H1 (cell line): ENCODE measurements at regions not wholly inside any gene's neighbourhood (a gene's known extent, or its start where the extent isn't known, plus 50 kb on each side); places are given as distances from the start of the nearest gene placed in this dataset.

Experiments used
- CTCF ChIA-PET: fragments of 300-600 bp; sonication (Branson Sonifier 250); formaldehyde crosslinking; loops from one replicate; lab custom pipeline; 2021; ENCODE audit not compliant: partially characterized antibody; lab: Charles Lee
- POLR2A ChIA-PET: fragments of 300-600 bp; sonication (Branson Sonifier 250); formaldehyde crosslinking; loops from one replicate; lab custom pipeline; 2021; ENCODE audit warnings: inconsistent platforms; ENCODE audit not compliant: partially characterized antibody; lab: Charles Lee
- DNase-seq, 2 experiments: peaks; one replicate each; pipeline versions ENCODE4 v3.0.0 to v3.0.0-alpha.2; 2010 to 2022; ENCODE audit warnings: low spot score in 2 of 2, low read depth in 1 of 2, mixed read lengths in 1 of 2
- FAIRE-seq: peaks from 2 replicates; lab custom pipeline; 2011; peaks lifted over from hg19 to GRCh38; lab: Jason Lieb, UNC
- H2AFZ ChIP-seq: 2 replicates; pipeline ENCODE4 v1.8.1; 2012; ENCODE audit warnings: low read length, inconsistent platforms
- H2AK5ac ChIP-seq: 2 replicates; pipeline ENCODE4 v1.6.1; 2013; ENCODE audit warnings: low read depth, low read length
- H2BK120ac ChIP-seq: replicated peaks from 2 replicates; pipeline ENCODE3; 2013; ENCODE audit warnings: low read depth, low read length, inconsistent platforms
- H2BK12ac ChIP-seq: 2 replicates; pipeline ENCODE4 v1.6.1; 2013; ENCODE audit warnings: low read depth, low read length
- H2BK15ac ChIP-seq: 2 replicates; pipeline ENCODE4 v1.6.1; 2013; ENCODE audit warnings: low read length
- H2BK20ac ChIP-seq: 2 replicates; pipeline ENCODE4 v1.6.1; 2013; ENCODE audit warnings: low read length
- H2BK5ac ChIP-seq: 2 replicates; pipeline ENCODE4 v1.6.1; 2013; ENCODE audit warnings: low read depth, low read length
- H3K14ac ChIP-seq: 2 replicates; pipeline ENCODE4 v1.6.1; 2013; ENCODE audit warnings: inconsistent platforms; ENCODE audit not compliant: insufficient read length
- H3K18ac ChIP-seq: 2 replicates; pipeline ENCODE4 v1.6.1; 2013; ENCODE audit warnings: low read length; ENCODE audit errors: extremely low read depth
- H3K23ac ChIP-seq: 2 replicates; pipeline ENCODE4 v1.6.1; 2013; ENCODE audit warnings: inconsistent platforms; ENCODE audit not compliant: insufficient read length
- H3K23me2 ChIP-seq: 2 replicates; pipeline ENCODE4 v1.6.1; 2013; ENCODE audit warnings: low read depth, low read length
- H3K27ac ChIP-seq: 2 replicates; pipeline ENCODE4 v1.6.1; 2011; ENCODE audit warnings: low read depth, low read length, inconsistent platforms
- H3K27me3 ChIP-seq, 4 experiments: replicated peaks in 1 of 4; 1 replicate in 1 of 4; 2 replicates in 3 of 4; pipeline versions ENCODE4 v1.6.1 to v1.8.1; 2011 to 2013; ENCODE audit warnings: low read length in 3 of 4, mild to moderate bottlenecking in 3 of 4, inconsistent platforms in 2 of 4, mixed read lengths in 2 of 4, moderate library complexity in 1 of 4; ENCODE audit not compliant: control insufficient read depth in 3 of 4, insufficient read depth in 3 of 4; ENCODE audit errors: extremely low read depth in 1 of 4
- H3K36me3 ChIP-seq, 4 experiments: 2 replicates each; pipeline versions ENCODE4 v1.6.1 to v1.8.1; 2011 to 2013; ENCODE audit warnings: mild to moderate bottlenecking in 4 of 4, low read length in 3 of 4, moderate library complexity in 2 of 4, control low read depth in 1 of 4, inconsistent platforms in 1 of 4; ENCODE audit not compliant: insufficient read depth in 4 of 4, control insufficient read depth in 2 of 4
- H3K4ac ChIP-seq: replicated peaks from 2 replicates; pipeline ENCODE3; 2013; ENCODE audit warnings: low read length, low read depth, mixed read lengths, inconsistent platforms; ENCODE audit not compliant: insufficient read length
- H3K4me1 ChIP-seq, 4 experiments: replicated peaks in 1 of 4; 1 replicate in 1 of 4; 2 replicates in 3 of 4; pipeline versions ENCODE4 v1.6.1 to v1.8.1; 2011 to 2013; ENCODE audit warnings: low read length in 3 of 4, inconsistent platforms in 2 of 4, mixed read lengths in 1 of 4; ENCODE audit not compliant: insufficient read depth in 4 of 4, control insufficient read depth in 3 of 4
- H3K4me2 ChIP-seq, 2 experiments: 2 replicates each; pipeline versions ENCODE4 v1.6.1 to v1.8.1; 2011 to 2013; ENCODE audit warnings: low read depth in 2 of 2, low read length in 2 of 2, control low read depth in 1 of 2, inconsistent platforms in 1 of 2, mild to moderate bottlenecking in 1 of 2; ENCODE audit not compliant: insufficient read depth in 1 of 2
- H3K4me3 ChIP-seq, 4 experiments: fragments of 200-600, 300-600 bp in 1 of 4; sonication (generic), shearing (Covaris generic), sonication (Bioruptor Twin) in 1 of 4; 2 replicates each; pipeline versions ENCODE4 v1.5.1 to v1.8.1; 2011 to 2016; ENCODE audit warnings: low read length in 4 of 4, low read depth in 3 of 4, control low read depth in 2 of 4, inconsistent platforms in 2 of 4, mild to moderate bottlenecking in 2 of 4, mixed read lengths in 1 of 4, moderate library complexity in 1 of 4; ENCODE audit not compliant: insufficient read depth in 2 of 4; ENCODE audit errors: extremely low read depth in 1 of 4
- H3K56ac ChIP-seq: replicated peaks from 2 replicates; pipeline ENCODE3; 2013; ENCODE audit warnings: low read depth, mild to moderate bottlenecking, mixed read lengths, low read length, inconsistent platforms; ENCODE audit not compliant: insufficient read length
- H3K79me1 ChIP-seq: 2 replicates; pipeline ENCODE4 v1.6.1; 2013; ENCODE audit warnings: low read depth, low read length, control low read depth
- H3K79me2 ChIP-seq, 2 experiments: 2 replicates each; pipeline versions ENCODE4 v1.6.1 to v1.8.1; 2012 to 2013; ENCODE audit warnings: low read length in 2 of 2, mild to moderate bottlenecking in 2 of 2, inconsistent platforms in 1 of 2; ENCODE audit not compliant: insufficient read depth in 2 of 2, control insufficient read depth in 1 of 2
- H3K9ac ChIP-seq, 4 experiments: replicated peaks in 1 of 4; 1 replicate in 1 of 4; 2 replicates in 3 of 4; pipeline versions ENCODE4 v1.6.1 to v1.8.1; 2011 to 2013; ENCODE audit warnings: low read depth in 3 of 4, low read length in 3 of 4, control low read depth in 2 of 4, mild to moderate bottlenecking in 2 of 4, moderate library complexity in 2 of 4, inconsistent platforms in 1 of 4; ENCODE audit errors: extremely low read depth in 1 of 4
- H3K9me3 ChIP-seq, 2 experiments: 2 replicates each; pipeline versions ENCODE4 v1.6.1 to v1.8.1; 2012 to 2013; ENCODE audit warnings: mild to moderate bottlenecking in 2 of 2, moderate library complexity in 2 of 2, control low read depth in 1 of 2, inconsistent platforms in 1 of 2, low read depth in 1 of 2, low read length in 1 of 2, mixed read lengths in 1 of 2; ENCODE audit not compliant: insufficient read depth in 2 of 2
- H4K20me1 ChIP-seq, 2 experiments: replicated peaks in 1 of 2; 2 replicates each; pipeline versions ENCODE3 to v1.8.1; 2011 to 2013; ENCODE audit warnings: inconsistent platforms in 2 of 2, low read length in 2 of 2, mild to moderate bottlenecking in 1 of 2; ENCODE audit not compliant: insufficient read depth in 2 of 2, control insufficient read depth in 1 of 2
- H4K5ac ChIP-seq: 2 replicates; pipeline ENCODE4 v1.6.1; 2013; ENCODE audit warnings: low read length, low read depth, mixed read lengths, inconsistent platforms; ENCODE audit not compliant: insufficient read length
- H4K8ac ChIP-seq: 2 replicates; pipeline ENCODE4 v1.8.0; 2013; ENCODE audit warnings: mild to moderate bottlenecking, moderate library complexity, low read length, inconsistent platforms; ENCODE audit not compliant: insufficient read depth; ENCODE audit errors: extremely low read depth
- H4K91ac ChIP-seq: replicated peaks from 2 replicates; pipeline ENCODE3; 2013; ENCODE audit warnings: low read length, mixed read lengths, inconsistent platforms; ENCODE audit not compliant: insufficient read length
- ASH2L ChIP-seq: fragments of 200-600, 300-600 bp; sonication (generic); IDR thresholded peaks from one replicate; pipeline ENCODE4 v1.7.1; 2017; ENCODE audit warnings: low read length
- EP300 ChIP-seq, 2 experiments: IDR thresholded peaks; 1 replicate in 1 of 2; 2 replicates in 1 of 2; pipeline ENCODE4 v1.6.1; 2011 to 2012; ENCODE audit warnings: low read depth in 2 of 2, low read length in 2 of 2, mild to moderate bottlenecking in 2 of 2, borderline replicate concordance in 1 of 2, inconsistent platforms in 1 of 2, moderate library complexity in 1 of 2
- HDAC6 ChIP-seq: IDR thresholded peaks from one replicate; pipeline ENCODE4 v1.7.1; 2012; ENCODE audit warnings: low read depth, mild to moderate bottlenecking, inconsistent platforms, low read length, moderate library complexity
- POLR2A ChIP-seq, 2 experiments: IDR thresholded peaks; 1 replicate in 1 of 2; 2 replicates in 1 of 2; pipeline ENCODE4 v1.6.1; 2011; ENCODE audit warnings: low read depth in 2 of 2, low read length in 2 of 2, mild to moderate bottlenecking in 2 of 2; ENCODE audit errors: control extremely low read depth in 1 of 2
- RFX5 ChIP-seq: IDR thresholded peaks from 2 replicates; pipeline ENCODE4 v1.6.1; 2011; ENCODE audit warnings: low read depth, low read length, improper control_type of control experiment, borderline replicate concordance
- RXRA ChIP-seq: IDR thresholded peaks from 2 replicates; pipeline ENCODE4 v1.6.1; 2011; ENCODE audit warnings: low read depth, mild to moderate bottlenecking, low read length, moderate library complexity; ENCODE audit not compliant: insufficient read depth
- SRF ChIP-seq: IDR thresholded peaks from 2 replicates; pipeline ENCODE4 v1.6.1; 2011; ENCODE audit warnings: mild to moderate bottlenecking, low read depth, low read length, moderate library complexity
- ZNF274 ChIP-seq: IDR thresholded peaks from 2 replicates; pipeline ENCODE4 v1.7.0; 2012; ENCODE audit warnings: low read length, borderline replicate concordance; ENCODE audit errors: extremely low read depth
- WGBS, 2 experiments: shearing (Covaris generic) in 1 of 2; methylation state at CpG; one replicate each; pipeline versions ENCODE4 v1.1.6 to v1.1.7; 2013 to 2015; ENCODE audit warnings: low lambda C conversion rate in 2 of 2, mixed read lengths in 2 of 2, inconsistent platforms in 1 of 2, low coverage in 1 of 2, missing lambda C conversion rate in 1 of 2; ENCODE audit not compliant: insufficient replicate concordance in 2 of 2, insufficient coverage in 1 of 2, insufficient read length in 1 of 2; ENCODE audit errors: extremely low coverage in 1 of 2, missing lambda C conversion rate in 1 of 2; 5-methylcytosine and 5-hydroxymethylcytosine counted together

- no peak overlapping the region for H3K23ac ChIP-seq
- no peaks in the 10 kb centered on the region for H4K20me1 ChIP-seq
- TF ChIP-seq EP300 (IDR thresholded peaks at IDR 0.05; ENCODE audit: borderline replicate concordance in 1 of 2, low read depth in 2 of 2, low read length in 2 of 2) (no peak), SRF (no peak), RFX5 (no peak), RXRA (no peak), ZNF274 (no peak), HDAC6 (no peak), ASH2L (no peak), POLR2A (IDR thresholded peaks at IDR 0.05; ENCODE audit: control extremely low read depth in 1 of 2, low read depth in 2 of 2, low read length in 2 of 2) (no peak)
- no peaks in the 10 kb centered on the region for H3K27me3 ChIP-seq
- CTCF ChIA-PET = interaction anchor here (0.5 kb wide), 1 partner anchor 40 kb away, joined by 3 read pairs; no protein-coding TSS in a partner anchor
- H3K18ac ChIP-seq = no peak overlapping the region
- no peak overlapping the region for H2AK5ac ChIP-seq
- 78% methylated on average over 3 of the region's 3 CpGs; no CpG with 5 or more reads in 1 of the 2 experiments for WGBS, 2 experiments
- FAIRE-seq (no peak), DNase-seq (no peak)
- H3K36me3 ChIP-seq = no peaks in the 10 kb centered on the region
- H4K8ac ChIP-seq = no peak overlapping the region
- no peak overlapping the region for H2BK15ac ChIP-seq
- H3K56ac ChIP-seq = no peak overlapping the region
- H2BK12ac ChIP-seq = no peak overlapping the region
- H2BK5ac ChIP-seq = no peak overlapping the region
- H3K9me3 ChIP-seq = no peaks in the 10 kb centered on the region
- no peak overlapping the region for H3K14ac ChIP-seq
- H4K91ac ChIP-seq = no peak overlapping the region
- no peaks in the 10 kb centered on the region for H3K79me2 ChIP-seq
- H3K4me1 ChIP-seq = no peaks in the 10 kb centered on the region
- H4K5ac ChIP-seq = no peak overlapping the region
- H3K9ac ChIP-seq = no peak overlapping the region
- no peak overlapping the region for H3K4ac ChIP-seq
- H3K79me1 ChIP-seq = no peaks in the 10 kb centered on the region
- no peak overlapping the region for H3K4me2 ChIP-seq
- POLR2A ChIA-PET = no interaction called here
- no peaks in the 10 kb centered on the region for H3K23me2 ChIP-seq
- no peak overlapping the region for H2AFZ ChIP-seq
- H2BK20ac ChIP-seq = no peak overlapping the region
- H3K27ac ChIP-seq = no peak overlapping the region
- H2BK120ac ChIP-seq = no peak overlapping the region
- no peak overlapping the region for H3K4me3 ChIP-seq
Measured at GRCh38 chr16:59698346-59699020, 964.4 kb upstream of the GOT2 start.
